HEK293 (cell line): ENCODE measurements at regions not wholly inside any gene's neighbourhood (a gene's known extent, or its start where the extent isn't known, plus 50 kb on each side); places are given as distances from the start of the nearest gene placed in this dataset.
"Not testable (repeated sequence)": the region's sequence is repeated elsewhere in the genome, so short reads cannot be mapped to it uniquely, and the experiment has no call there.

Source experiments
- CTCF ChIA-PET: fragments of 350-600 bp; formaldehyde crosslinking; extraction: SDS; loops from one replicate; lab custom pipeline; 2021; ENCODE audit warnings: antibody characterized with exemption; lab: Yijun Ruan, JAX
- POLR2A ChIA-PET: fragments of 300-600 bp; formaldehyde crosslinking; extraction: SDS; loops from one replicate; lab custom pipeline; 2020; ENCODE audit warnings: antibody characterized with exemption, inconsistent platforms; lab: Yijun Ruan, JAX
- H3K27ac ChIP-seq: fragments of 200-500 bp; sonication (Bioruptor generic); 2 replicates; pipeline ENCODE4 v1.5.1; 2014; ENCODE audit warnings: low read depth, low read length, control low read depth, inconsistent platforms; ENCODE audit errors: extremely low read depth
- H3K36me3 ChIP-seq, 2 experiments: fragments of 200-500 bp in 1 of 2; sonication (Bioruptor generic) in 1 of 2; 1 replicate in 1 of 2; 2 replicates in 1 of 2; pipeline ENCODE4 v1.5.1; 2014 to 2017; ENCODE audit warnings: inconsistent platforms in 2 of 2, low read length in 2 of 2; ENCODE audit not compliant: control insufficient read depth in 2 of 2, insufficient read depth in 1 of 2
- H3K4me1 ChIP-seq: fragments of 200-500 bp; sonication (Bioruptor generic); 2 replicates; pipeline ENCODE4 v1.5.1; 2014; ENCODE audit warnings: mild to moderate bottlenecking, low read length, inconsistent platforms; ENCODE audit not compliant: control insufficient read depth, insufficient read depth
- H3K4me3 ChIP-seq: 2 replicates; pipeline ENCODE4 v1.5.1; 2011; ENCODE audit warnings: low read depth, mild to moderate bottlenecking, control low read depth, low read length, moderate library complexity
- H3K9me3 ChIP-seq: fragments of 200-500 bp; sonication (Bioruptor generic); 2 replicates; pipeline ENCODE4 v1.5.1; 2014; ENCODE audit warnings: low read depth, low read length, inconsistent platforms; ENCODE audit not compliant: control insufficient read depth, insufficient read depth
- GLIS1 ChIP-seq: fragments of 450-650 bp; formaldehyde crosslinking; IDR thresholded peaks from 2 replicates; pipeline ENCODE4 v1.5.1; 2016; ENCODE audit warnings: missing biosample characterization, missing genetic modification characterization
- INSM2 ChIP-seq: fragments of 450-650 bp; formaldehyde crosslinking; IDR thresholded peaks from 2 replicates; pipeline ENCODE4 v1.5.1; 2016; ENCODE audit warnings: missing biosample characterization, missing genetic modification characterization
- ZNF2 ChIP-seq: fragments of 450-650 bp; formaldehyde crosslinking; IDR thresholded peaks from 2 replicates; pipeline ENCODE4 v1.5.1; 2016; ENCODE audit warnings: missing biosample characterization, missing genetic modification characterization
- ZNF214 ChIP-seq: fragments of 450-650 bp; formaldehyde crosslinking; IDR thresholded peaks from 2 replicates; pipeline ENCODE4 v1.5.1; 2017; ENCODE audit warnings: missing biosample characterization, mild to moderate bottlenecking, missing genetic modification characterization, borderline replicate concordance
- ZNF529 ChIP-seq: fragments of 450-650 bp; formaldehyde crosslinking; IDR thresholded peaks from 2 replicates; pipeline ENCODE4 v1.5.1; 2017; ENCODE audit warnings: missing genetic modification characterization, missing biosample characterization; ENCODE audit not compliant: insufficient replicate concordance
- ZNF621 ChIP-seq: fragments of 450-650 bp; formaldehyde crosslinking; IDR thresholded peaks from 2 replicates; pipeline ENCODE4 v1.5.1; 2017; ENCODE audit warnings: missing biosample characterization, missing genetic modification characterization
- ZNF658 ChIP-seq: fragments of 450-650 bp; formaldehyde crosslinking; IDR thresholded peaks from 2 replicates; pipeline ENCODE4; 2016; ENCODE audit warnings: missing biosample characterization, missing genetic modification characterization
- TF ChIP-seq, protein P1 (sequence below): fragments of 450-650 bp; IDR thresholded peaks from 2 replicates; pipeline ENCODE4 v1.5.1; 2018; ENCODE audit warnings: missing biosample characterization, missing genetic modification characterization
- TF ChIP-seq, protein P2 (sequence below): fragments of 450-650 bp; formaldehyde crosslinking; IDR thresholded peaks from 2 replicates; pipeline ENCODE4 v1.5.1; 2016; ENCODE audit warnings: missing biosample characterization, missing genetic modification characterization
- TF ChIP-seq, protein P3 (sequence below): fragments of 450-650 bp; formaldehyde crosslinking; IDR thresholded peaks from 2 replicates; pipeline ENCODE4 v1.5.1; 2016; ENCODE audit warnings: missing biosample characterization, missing genetic modification characterization

- TF ChIP-seq ZNF529 (no peak), ZNF2 (tag by site-specific recombination) (no peak)
- TF ChIP-seq, protein P1, sequence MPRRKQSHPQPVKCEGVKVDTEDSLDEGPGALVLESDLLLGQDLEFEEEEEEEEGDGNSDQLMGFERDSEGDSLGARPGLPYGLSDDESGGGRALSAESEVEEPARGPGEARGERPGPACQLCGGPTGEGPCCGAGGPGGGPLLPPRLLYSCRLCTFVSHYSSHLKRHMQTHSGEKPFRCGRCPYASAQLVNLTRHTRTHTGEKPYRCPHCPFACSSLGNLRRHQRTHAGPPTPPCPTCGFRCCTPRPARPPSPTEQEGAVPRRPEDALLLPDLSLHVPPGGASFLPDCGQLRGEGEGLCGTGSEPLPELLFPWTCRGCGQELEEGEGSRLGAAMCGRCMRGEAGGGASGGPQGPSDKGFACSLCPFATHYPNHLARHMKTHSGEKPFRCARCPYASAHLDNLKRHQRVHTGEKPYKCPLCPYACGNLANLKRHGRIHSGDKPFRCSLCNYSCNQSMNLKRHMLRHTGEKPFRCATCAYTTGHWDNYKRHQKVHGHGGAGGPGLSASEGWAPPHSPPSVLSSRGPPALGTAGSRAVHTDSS, result no peak
- TF ChIP-seq, protein P2, sequence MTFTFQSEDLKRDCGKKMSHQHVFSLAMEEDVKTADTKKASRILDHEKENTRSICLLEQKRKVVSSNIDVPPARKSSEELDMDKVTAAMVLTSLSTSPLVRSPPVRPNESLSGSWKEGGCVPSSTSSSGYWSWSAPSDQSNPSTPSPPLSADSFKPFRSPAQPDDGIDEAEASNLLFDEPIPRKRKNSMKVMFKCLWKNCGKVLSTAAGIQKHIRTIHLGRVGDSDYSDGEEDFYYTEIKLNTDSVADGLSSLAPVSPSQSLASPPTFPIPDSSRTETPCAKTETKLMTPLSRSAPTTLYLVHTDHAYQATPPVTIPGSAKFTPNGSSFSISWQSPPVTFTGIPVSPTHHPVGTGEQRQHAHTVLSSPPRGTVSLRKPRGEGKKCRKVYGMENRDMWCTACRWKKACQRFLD (tag by site-specific recombination), result no peak
- TF ChIP-seq, all 188 proteins: peak for 0
These were observed 190.1 kb downstream of the SDHAF3 start (continued) for GRCh38 chr7:97307521-97308108.

- H3K36me3 ChIP-seq, result no peaks in the 10 kb centered on the region
- POLR2A ChIA-PET, result no interaction called here
- CTCF ChIA-PET, result no interaction called here
- H3K9me3 ChIP-seq, result no peaks in the 10 kb centered on the region
- H3K4me1 ChIP-seq, result no peaks in the 10 kb centered on the region
- H3K27ac ChIP-seq, result no peak overlapping the region
- TF ChIP-seq ZNF658 (tag by site-specific recombination), result no peak
- H3K4me3 ChIP-seq, result no peak overlapping the region
These were observed 196.4 kb downstream of the SDHAF3 start for GRCh38 chr7:97313900-97314299.

GRCh38 chr7:97317575-97317974 lies 200.1 kb downstream of the SDHAF3 start:
- CTCF ChIA-PET, result interaction anchor here (0.5 to 1.5 kb wide), 2 partner anchors 53 to 362 kb away, joined by 3 to 4 read pairs; no protein-coding TSS in a partner anchor
- H3K9me3 ChIP-seq, result no peaks in the 10 kb centered on the region
- no peak overlapping the region for H3K4me3 ChIP-seq
- no peaks in the 10 kb centered on the region for H3K36me3 ChIP-seq
- POLR2A ChIA-PET, result no interaction called here
- H3K4me1 ChIP-seq, result no peaks in the 10 kb centered on the region
- TF ChIP-seq ZNF214 (tag by site-specific recombination) (no peak), GLIS1 (tag by site-specific recombination) (no peak), INSM2 (tag by site-specific recombination) (no peak), ZNF621 (tag by site-specific recombination) (no peak)
- TF ChIP-seq, protein P3, sequence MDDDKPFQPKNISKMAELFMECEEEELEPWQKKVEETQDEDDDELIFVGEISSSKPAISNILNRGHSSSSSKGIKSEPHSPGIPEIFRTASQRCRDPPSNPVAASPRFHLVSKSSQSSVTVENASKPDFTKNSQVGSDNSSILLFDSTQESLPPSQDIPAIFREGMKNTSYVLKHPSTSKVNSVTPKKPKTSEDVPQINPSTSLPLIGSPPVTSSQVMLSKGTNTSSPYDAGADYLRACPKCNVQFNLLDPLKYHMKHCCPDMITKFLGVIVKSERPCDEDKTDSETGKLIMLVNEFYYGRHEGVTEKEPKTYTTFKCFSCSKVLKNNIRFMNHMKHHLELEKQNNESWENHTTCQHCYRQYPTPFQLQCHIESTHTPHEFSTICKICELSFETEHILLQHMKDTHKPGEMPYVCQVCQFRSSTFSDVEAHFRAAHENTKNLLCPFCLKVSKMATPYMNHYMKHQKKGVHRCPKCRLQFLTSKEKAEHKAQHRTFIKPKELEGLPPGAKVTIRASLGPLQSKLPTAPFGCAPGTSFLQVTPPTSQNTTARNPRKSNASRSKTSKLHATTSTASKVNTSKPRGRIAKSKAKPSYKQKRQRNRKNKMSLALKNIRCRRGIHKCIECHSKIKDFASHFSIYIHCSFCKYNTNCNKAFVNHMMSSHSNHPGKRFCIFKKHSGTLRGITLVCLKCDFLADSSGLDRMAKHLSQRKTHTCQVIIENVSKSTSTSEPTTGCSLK (tag by site-specific recombination), result no peak
- no peak overlapping the region for H3K27ac ChIP-seq

GRCh38 chr7:97329871-97330270 lies 212.4 kb downstream of the SDHAF3 start:
- POLR2A ChIA-PET, result not testable (repeated sequence)
- CTCF ChIA-PET, result interaction anchor here (0.6 kb wide), 1 partner anchor 333 kb away, joined by 3 read pairs; no protein-coding TSS in a partner anchor

More at GRCh38 chr7:97329871-97330270, 212.4 kb downstream of the SDHAF3 start:
- not testable (repeated sequence) for H3K36me3 ChIP-seq, H3K9me3 ChIP-seq, H3K4me3 ChIP-seq, H3K4me1 ChIP-seq, H3K27ac ChIP-seq
